GOT3 (cell line): ENCODE measurements at regions not wholly inside any gene's neighbourhood (a gene's known extent, or its start where the extent isn't known, plus 50 kb on each side); places are given as distances from the start of the nearest gene placed in this dataset.
"Not testable (repeated sequence)": the region's sequence is repeated elsewhere in the genome, so short reads cannot be mapped to it uniquely, and the experiment has no call there.

ENCODE experiments used
- DNase-seq: peaks from one replicate; lab custom pipeline; 2025; ENCODE audit warnings: mixed read lengths; lab: John Stamatoyannopoulos, UW

DNA sequence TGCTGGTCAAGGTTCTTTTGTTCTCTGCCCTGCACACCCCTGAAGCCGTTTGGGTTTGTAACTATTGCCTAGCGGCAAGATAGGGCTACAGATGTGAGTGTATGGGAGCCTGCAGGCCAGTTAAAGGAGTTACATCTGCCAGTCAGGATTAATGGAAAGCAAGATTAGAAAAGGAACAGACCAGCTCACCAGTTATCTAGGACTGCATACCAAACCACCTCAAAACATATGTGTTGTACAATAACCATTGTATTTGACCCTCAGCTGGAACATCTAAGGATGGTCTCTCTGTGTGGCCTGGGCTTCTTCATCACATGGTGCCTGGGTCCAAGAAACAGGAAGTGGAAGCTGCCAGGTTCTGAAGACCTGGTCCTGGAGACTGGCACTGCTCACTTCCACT, 52.5 kb upstream of the FBXO28 start:
- DNase-seq, result no peak

DNA sequence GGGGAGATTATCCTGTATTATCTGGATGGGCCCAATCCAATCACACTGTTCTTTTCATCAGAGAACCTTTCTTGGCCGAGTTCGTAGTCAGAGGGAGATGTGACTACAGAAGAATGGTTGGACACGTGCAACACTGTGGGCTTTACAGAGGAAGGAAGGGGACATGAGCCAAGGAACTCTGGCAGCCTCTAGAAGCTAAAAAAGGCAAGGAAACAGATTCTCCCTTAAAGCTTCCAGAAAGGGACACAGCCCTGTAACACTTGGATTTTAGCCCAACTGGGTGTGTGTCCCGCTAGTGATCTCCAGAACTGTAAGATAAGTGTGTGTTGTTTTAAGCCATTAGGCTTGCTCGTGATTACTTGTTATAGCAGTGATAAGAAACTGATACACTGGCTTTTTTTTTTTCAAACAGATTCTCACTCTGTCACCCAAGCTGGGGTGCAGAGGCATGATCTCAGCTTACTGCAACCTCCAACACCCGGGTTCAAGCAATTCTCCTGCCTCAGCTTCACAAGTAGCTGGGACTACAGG, 53.9 kb upstream of the FBXO28 start:
- DNase-seq, result no peak

DNA sequence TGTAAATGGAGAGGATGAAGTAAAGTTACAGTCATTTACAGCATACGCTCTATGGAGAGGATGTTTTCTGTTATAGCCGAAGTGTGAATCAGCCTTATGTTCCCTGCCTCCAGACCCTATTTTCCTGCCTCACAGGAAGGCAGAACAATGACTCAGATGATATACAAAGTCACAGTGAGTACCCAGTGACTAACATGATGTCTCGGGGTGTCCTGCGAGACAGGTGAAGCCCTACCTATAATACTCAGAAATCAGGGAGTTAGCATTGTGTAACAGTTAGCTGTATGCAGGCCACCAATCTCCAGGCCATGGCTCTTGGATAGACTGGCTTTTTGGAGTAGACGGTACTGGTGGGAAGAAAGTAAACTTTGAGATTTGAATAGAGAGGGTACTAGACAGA, 55.6 kb upstream of the FBXO28 start:
- DNase-seq, result no peak

DNA sequence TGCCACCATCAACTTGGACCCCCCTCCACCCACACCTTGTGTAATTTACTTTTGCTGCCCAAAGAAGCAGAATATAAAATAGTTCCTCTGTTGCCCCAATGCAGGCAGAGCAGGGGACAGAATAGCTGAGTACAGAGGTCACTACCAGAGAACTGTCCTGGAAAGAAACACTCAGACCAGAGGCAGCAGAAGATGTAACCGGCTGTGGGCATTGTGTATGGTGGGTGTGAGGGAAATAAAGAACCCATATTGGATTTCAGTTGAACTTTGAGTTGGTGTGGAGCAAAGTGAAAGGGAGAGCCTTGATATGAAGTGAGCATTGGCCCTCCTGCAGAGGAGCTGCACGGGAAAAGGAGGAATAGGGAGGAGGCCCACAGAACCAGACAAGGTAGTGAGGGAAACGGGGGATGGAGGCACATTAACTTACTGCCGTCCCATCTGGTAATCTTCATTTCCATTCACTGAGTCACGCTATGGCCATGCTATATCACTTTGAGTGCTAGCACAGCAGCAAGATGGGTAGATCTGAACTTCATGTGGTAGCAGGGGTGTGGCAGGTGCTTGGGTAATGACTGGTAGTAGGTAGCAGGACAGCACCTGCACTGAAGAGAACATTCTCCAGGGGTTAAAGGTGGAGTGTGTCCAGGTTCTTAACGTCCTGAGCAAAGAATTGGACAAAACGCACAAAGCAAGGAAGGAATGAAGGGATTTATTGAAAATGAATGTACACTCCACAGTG, 56.3 kb upstream of the FBXO28 start:
- no peak for DNase-seq

DNA sequence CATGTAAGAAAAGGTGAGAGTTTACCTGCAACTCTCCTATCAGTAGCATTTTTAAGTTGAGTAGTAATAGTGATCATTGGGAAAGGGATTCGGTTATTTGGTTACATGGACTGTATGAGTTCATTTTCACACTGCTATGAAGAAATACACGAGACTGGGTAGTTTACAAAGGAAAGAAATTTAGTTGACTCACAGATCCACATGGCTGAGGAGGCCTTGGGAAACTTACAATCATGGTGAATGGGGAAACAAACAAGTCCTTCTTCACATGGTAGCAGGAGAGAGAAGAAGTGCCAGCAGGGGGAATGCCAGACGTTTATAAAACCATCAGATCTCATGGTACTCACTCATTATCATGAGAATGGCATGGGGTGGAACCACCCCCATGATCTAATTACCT, 59.3 kb upstream of the FBXO28 start:
- DNase-seq, result no peak

DNA sequence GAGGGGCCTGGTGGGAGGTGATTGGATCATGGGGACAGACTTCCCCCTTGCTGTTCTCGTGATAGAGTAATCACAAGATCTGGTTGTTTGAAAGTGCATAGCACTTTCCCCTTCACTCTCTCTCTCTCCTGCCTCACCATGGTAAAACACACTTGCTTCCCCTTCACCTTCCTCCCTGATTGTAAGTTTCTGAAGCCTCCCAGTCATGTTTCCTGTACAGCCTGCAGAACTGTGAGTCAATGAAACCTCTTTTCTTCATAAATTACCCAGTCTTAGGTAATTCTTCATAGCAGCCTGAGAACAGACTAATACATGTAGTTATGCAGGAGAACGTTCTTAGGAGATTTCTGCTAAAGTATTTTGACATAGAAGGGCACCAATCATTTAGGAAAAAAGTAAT, 59.9 kb upstream of the FBXO28 start:
- no peak for DNase-seq

DNA sequence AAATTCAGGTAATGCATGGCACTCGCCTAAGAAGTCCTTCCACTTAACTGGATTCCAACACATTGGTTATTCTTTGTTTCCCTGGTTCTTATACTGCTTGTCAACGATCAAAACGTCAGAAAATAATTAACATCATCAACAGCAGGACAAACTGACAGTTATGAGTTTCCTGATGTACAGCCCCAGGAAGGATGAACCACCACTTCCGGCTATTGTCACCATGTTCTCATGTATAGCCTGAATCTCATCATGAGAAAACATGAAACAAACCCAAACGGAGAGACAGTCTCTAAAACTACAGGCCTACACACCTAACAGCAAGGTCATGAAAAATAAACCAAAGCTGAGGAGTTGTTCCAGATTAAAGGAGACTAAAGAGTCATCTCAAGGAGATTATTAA, 60.5 kb upstream of the FBXO28 start:
- DNase-seq, result no peak

DNA sequence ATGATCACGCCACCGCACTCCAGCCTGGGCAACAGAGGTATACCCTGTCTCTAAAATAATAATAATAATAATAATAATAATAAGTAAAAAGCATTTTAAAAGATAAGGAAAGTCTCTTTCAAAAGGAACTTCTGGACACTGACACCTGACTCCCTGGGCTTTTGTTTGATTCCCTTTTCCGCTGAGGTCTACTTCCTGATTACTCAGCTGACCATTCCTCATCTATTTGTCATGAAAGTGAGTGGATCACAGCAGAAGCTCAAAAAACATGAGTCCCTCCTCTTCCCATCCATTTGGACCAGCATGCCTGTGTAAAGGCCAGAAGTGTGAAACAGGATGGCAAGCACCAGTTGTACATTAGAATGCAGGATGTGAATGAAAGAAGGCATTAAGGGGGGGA, 61.1 kb upstream of the FBXO28 start:
- no peak for DNase-seq

DNA sequence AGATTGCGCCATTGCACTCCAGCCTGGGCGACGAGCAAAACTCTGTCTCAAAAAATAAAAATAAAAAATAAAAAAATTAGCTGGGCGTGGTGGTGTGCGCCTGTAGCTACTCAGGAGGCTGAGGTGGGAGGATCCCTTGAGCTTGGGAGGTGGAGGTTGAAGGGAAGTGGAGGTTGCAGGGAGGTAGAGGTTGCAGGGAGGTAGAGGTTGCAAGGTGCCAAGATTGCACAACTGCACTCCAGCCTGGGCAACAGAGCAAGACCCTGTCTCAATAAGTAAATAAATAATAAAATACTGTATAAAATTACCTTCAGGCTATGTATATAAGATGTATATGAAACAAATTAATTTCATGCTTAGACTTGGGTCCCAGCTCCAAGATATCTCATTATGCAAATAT, 62.1 kb upstream of the FBXO28 start:
- DNase-seq, result not testable (repeated sequence)

DNA sequence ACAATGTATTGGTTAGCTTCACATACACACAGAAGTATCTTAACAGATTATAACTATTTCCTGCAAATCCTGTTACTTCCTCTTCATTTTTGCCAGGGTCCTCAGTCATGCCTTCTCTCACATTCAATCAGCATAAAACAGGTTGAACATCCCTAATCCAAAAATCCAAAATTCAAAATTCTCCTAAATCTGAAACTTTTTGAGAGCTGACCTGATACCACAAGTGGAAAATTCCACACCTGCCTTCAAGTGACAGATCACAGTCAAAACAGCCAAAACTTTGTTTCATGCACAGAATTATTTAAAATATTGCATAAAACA, 62.9 kb upstream of the FBXO28 start:
- no peak for DNase-seq

DNA sequence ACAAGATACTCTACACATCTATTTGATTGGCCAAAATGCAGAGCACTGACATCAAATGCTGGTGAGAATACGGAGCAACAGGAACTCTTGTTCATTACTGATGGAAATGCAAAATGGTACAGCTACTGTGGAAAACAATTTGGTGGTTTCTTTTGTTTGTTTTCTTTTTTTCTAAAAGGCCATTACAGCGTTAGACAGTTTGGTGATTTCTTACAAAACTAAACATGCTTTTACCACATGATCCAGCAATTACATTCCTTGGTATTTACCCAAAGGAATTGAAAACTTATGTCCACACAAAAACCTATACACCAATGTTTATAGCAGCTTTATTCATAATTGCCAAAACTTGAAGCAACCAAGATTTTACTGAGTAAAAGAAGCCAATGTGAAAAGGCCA, 66.4 kb upstream of the FBXO28 start:
- no peak for DNase-seq

DNA sequence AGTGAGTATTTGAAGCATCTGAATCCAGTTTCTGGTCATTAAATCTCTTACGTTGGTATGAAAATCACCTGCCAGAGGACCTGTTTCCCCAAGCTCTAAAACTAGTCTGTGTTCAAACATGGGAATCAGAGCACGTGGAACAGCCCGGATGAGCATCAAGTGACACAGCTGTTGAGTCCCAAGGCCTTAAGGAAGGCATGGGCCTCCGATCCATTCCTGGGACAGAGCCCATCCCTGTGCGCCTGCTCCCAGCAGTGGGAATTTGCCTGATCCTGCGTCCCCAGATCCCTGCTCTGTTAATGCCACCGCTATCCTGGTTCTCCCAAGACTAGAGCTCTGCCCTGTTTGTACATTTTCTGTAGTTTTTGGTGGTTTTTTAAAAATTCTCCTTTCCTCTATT, 68.4 kb upstream of the FBXO28 start:
- no peak for DNase-seq

DNA sequence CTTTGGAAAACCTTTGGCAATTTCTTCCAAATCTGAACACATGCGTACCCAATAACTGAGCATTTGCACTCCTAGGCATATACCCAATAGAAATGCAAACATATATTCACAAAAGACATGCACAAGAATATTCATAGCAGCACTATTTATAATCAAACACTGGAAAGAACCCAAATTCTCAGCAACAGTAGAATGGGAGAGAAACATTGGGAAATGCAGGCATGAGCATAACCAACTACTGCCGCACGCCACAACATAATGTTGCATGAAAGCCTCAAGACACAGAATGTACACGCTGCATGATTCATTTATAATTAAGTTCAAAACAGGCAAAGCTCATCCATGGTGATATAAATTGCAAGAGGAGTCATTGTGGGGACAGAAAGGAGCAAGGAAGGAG, 69.5 kb upstream of the FBXO28 start:
- DNase-seq, result no peak

DNA sequence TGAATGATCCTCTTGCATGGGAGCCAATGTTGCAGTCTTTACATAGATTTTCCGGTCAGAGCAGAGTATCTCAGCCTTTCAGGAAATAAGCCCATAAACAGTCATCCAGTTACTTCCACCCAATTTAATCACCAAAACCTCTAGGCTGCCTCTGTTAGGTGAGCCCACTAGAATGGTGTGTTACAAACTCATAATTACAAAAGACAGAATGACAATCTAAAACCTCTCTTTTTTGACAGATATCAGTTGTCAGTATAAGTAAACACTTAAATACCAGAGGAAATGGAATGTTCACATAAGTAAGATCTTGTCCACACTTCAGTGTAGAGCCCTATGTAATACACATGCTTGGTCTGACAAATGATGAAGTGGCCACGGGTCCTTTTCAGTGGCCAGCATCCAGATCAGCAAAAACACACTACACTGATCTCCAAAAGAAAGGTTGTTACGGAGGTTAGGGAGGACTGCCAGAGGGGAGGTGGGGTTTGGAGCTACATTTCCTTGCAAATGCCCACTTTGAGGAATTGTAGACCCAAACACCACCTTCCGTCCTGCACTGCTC, 71.3 kb upstream of the FBXO28 start:
- DNase-seq, result no peak

DNA sequence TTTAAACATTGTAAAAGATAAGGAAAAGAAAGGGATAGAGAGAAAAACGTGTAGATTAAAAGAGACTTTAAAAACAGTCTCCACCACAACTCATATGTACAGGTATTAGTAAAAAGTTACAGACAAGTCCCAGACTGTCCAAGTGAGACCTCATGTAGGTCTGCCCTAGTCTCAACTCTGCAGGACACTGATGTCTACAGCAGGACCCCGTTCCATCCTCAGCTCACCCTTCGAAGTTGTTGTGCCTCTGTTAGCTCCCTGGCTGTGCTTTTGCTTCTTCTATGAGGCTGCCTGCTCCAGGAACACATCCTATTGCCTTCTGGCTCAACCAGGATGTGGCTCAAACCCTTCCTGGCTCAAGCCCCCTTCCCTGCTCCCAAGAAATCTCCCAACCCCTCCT, 72.9 kb upstream of the FBXO28 start:
- DNase-seq, result no peak

DNA sequence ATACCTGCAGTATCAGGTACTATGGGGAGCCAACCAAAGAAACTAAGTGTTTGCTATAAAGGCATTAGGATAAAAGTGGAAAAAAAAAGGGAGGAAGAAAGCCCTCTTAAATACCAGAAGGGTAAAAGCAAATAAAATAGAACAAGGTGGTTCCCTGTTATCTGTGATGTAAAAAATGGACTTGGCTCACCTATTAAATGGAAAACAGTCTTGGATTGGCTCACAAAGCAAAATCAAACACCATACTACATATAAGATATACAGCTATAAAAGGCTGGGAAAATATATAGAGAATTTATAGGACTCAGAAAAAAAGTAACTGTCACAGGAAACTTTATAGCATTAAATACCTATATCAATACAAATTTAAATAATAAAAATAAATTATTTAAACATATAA, 73.5 kb upstream of the FBXO28 start:
- DNase-seq, result not testable (repeated sequence)

DNA sequence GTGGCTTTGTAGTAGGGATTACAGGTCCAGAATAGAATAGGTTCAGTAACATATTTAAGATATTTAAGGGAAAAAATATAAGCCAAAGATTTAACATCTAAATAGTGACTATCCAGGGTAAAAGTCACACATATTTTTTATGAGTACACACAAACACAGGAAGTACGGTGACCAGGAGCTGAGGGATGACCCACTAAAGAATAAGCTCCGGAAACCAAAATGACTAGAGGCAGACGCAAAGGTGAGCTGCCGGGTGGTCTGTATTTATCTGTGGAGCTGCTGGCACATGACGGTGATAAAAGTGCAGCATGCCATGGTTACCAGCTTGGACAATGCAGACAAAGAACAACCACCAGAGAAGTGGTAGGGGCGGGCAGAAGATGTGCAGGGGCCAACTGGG, 73.9 kb upstream of the FBXO28 start:
- DNase-seq, result not testable (repeated sequence)

DNA sequence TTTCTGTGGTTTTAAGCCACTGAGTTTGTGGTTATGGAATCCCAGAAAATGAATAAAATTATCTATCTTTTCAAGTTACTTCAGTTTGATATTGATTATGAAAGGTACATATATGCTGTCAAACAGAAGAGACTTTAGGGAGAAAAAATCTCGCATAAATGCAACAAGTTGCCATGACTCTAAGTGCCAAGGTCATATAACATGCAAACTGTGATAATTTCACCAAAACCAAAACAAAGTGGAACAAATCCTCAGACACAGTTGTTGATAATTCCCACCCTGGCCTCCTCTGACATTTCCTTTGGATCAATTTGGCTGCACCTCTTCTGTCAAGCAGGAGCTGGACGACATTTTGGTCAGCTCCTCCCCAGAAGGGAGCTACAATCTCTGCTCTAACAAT, 75.1 kb upstream of the FBXO28 start:
- not testable (repeated sequence) for DNase-seq

DNA sequence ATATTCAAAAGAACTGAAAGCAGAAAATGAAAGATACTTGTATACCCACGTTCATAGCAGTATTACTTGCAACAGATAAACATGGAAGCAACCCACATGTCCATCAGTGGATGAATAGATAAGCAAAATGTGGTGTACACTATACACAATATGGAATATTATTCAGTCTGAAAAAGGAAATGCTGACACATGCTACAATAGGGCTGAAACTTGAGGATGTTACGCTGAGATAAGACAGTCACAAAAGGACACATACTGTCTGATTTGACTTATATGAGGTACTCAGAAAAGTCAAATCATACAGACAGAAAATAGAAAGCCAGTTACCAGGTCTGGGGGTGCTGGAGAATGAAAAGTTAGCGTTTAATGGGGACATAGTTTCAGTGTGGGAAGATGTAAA, 76.5 kb upstream of the FBXO28 start:
- not testable (repeated sequence) for DNase-seq

DNA sequence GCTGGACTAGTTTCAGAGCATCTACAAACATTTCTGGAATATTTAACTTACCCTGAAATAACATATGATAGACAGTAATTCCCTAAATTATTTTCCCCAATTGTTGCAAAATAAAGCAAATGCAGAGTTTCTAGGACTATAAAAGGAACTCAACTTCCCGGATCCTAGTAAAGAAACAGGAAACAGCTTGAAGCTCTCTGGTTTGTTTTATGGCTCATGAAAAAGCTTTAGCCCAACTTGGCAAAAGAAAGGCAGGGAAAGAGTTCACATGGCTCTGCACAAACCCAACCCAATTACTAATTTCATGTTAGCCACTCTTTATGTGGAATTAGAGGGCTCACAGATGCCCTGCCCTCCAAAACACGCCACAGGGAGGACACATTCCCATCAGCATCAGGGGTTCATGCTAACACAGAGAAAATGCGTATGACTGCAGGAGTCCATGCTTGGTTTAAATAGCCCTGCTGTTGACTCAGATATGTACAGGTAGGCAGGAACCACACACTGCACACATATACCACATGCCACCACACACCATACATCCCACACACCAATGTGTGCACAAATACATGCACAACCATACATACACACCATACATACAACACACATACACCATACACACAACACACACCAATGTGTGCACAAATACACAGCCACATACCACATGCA, 81.2 kb upstream of the FBXO28 start:
- DNase-seq, result not testable (repeated sequence)

DNA sequence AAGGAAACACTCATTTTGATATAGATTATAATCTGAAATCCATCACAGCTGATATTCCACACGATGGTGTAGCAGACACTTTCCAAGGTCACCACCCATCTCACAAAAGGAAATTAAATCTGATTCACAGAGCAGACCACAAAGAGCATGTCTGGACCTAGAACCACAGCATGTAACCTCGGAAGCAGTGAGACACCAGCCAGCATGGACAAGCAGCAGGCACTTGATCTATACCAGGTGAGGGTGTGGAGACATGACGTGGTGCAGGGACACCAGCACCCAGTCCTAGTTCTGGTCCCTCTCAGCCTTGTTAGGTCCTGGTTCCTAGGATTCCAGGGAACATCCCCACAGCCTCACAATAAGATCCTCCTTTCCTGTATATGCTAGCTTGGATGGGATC, 81.9 kb upstream of the FBXO28 start:
- DNase-seq, result not testable (repeated sequence)

DNA sequence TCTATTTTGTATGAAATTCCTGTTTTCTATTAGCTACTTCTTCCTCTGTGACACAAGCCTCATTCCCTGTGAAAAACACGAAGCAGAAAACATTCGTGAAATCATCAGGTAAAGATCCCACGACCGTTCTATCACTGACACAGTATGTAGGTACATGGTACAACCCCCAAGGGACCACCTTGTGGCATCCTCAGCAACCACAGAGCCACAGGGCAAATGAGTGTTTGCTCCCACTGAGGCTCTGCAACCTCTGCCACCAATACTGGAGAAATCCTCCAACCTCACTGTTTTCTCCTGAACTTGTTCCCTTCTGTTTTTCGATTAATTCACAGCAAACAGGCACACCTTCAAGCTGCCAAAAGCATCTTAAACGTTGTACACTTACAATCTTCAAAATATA, 83.7 kb upstream of the FBXO28 start:
- not testable (repeated sequence) for DNase-seq

DNA sequence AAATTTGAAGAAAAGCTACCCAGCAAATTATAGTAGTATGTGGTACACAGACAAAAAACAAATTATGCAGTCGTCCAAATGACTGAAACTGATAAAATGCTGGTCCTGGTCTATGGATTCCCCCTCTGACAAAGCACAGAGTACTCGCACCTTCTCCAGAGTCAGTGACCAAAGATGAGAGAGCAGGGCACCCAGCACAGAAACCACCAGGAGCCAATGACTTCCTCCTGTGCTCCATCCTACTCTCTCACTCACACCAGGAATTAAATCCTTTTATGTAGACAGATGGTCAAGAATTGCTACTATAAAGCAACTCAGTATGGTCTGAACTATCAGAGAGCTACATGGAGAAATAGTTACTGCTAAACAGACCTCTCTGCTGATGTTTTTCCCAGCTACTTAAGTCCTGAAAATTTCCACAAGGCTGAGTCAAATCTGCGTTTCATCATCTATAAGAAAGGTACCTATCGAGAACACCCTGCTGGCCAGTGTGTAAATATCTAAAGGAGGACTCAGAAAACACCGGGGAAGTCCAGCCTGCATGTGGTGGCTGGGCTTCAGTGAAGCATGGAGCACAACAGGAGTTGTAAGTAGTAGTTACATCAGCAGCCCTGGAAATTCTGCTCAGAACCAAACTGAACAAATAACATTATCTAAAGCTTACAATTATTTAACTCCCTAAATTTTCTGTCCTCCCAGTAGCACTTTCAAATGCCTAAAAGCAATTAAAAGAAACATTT, 84.5 kb upstream of the FBXO28 start:
- not testable (repeated sequence) for DNase-seq
